ENCODE measurements at regions not wholly inside any gene's neighbourhood (a gene's known extent, or its start where the extent isn't known, plus 50 kb on each side); places are given as distances from the start of the nearest gene placed in this dataset.
"Not testable (repeated sequence)": the region's sequence is repeated elsewhere in the genome, so short reads cannot be mapped to it uniquely, and the experiment has no call there.

DNA sequence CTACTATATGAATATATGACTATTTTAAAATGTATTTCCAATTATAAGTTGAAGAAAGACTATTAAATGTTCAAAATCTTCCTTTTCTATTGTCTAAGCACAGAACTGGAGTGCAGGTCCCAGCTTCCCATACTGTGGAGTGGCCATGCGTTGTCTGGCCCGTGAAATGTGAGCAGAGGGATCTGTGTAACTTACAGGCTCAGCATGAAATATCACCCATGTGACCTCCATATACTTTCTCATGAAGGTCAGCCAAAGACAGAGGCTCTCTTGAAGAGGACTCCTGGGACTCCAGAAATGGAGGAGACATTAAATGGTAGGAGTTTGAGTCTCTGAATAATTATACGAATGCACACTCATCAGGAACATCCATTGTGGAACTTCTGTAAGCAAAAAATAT lies 92.4 kb upstream of the CAV2 start:
- CTCF ChIA-PET = no interaction called here
- POLR2A ChIA-PET = no interaction called here
- Mint-ChIP-seq H3K4me3 (no peak overlapping the region), H3K36me3 (ENCODE audit: low read depth) (no peaks in the 10 kb centered on the region), H3K4me1 (no peaks in the 10 kb centered on the region), H3K27me3 (peaks cover 13% of the 10 kb centered on the region), H3K9me3 (ENCODE audit: low read depth) (no peaks in the 10 kb centered on the region), H3K27ac (no peak overlapping the region)
- ATAC-seq = no peak
- DNase-seq = no peak
- intact Hi-C loops (cut with DNase I, micrococcal nuclease) = no loop called here

DNA sequence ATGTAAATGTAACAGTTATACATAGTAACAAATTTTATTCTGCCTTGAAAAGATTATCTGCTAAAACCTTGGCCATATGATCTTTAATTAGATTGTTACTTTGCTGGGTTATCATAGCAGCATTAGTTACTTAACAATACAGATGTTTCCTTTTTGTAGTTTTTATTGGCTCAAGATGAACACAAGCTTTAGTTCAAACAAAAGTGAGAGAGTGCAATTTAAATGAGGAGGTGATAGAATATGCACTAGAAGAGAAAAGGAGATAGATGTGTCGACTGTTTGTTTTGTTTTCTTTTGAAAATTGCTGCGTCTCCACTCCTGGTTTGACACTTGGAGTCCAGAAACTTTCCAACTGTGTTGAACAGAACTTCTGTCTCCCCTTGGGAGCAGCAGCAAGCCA lies 91.4 kb upstream of the CAV2 start:
- POLR2A ChIA-PET = no interaction called here

DNA sequence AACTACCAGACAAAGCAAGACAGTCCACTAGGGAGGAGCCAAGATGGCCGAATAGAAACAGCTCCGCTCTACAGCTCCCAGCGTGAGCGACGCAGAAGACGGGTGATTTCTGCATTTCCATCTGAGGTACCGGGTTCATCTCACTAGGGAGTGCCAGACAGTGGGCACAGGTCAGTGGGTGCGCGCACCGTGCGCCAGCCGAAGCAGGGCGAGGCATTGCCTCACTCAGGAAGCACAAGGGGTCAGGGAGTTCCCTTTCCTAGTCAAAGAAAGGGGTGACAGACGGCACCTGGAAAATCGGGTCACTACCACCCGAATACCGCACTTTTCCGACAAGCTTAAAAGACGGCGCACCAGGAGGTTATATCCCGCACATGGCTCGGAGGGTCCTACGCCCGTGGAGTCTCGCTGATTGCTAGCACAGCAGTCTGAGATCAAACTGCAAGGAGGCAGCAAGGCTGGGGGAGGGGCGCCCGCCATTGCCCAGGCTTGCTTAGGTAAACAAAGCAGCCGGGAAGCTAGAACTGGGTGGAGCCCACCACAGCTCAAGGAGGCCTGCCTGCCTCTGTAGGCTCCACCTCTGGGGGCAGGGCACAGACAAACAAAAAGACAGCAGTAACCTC lies 90.6 kb upstream of the CAV2 start:
- POLR2A ChIA-PET; H3K4me1 Mint-ChIP-seq; intact Hi-C loops (cut with DNase I, micrococcal nuclease); H3K27ac Mint-ChIP-seq; H3K27me3 Mint-ChIP-seq; H3K36me3 Mint-ChIP-seq (ENCODE audit: low read depth); H3K4me3 Mint-ChIP-seq; H3K9me3 Mint-ChIP-seq (ENCODE audit: low read depth); DNase-seq; ATAC-seq: not testable (repeated sequence)
- CTCF ChIA-PET = interaction anchor here (0.5 kb wide), 1 partner anchor 134 kb away, joined by 3 read pairs; no protein-coding TSS in a partner anchor

More for the DNA sequence above, 91.4 kb upstream of the CAV2 start:
- no peaks in the 10 kb centered on the region for H3K4me1 Mint-ChIP-seq
- H3K36me3 Mint-ChIP-seq (ENCODE audit: low read depth) = no peaks in the 10 kb centered on the region
- no peak for ATAC-seq
- no peak overlapping the region for H3K27ac Mint-ChIP-seq
- H3K27me3 Mint-ChIP-seq = peaks cover 11% of the 10 kb centered on the region
- intact Hi-C loops (cut with DNase I, micrococcal nuclease) = no loop called here
- CTCF ChIA-PET = no interaction called here
- no peaks in the 10 kb centered on the region for H3K9me3 Mint-ChIP-seq (ENCODE audit: low read depth)
- H3K4me3 Mint-ChIP-seq = no peak overlapping the region
- DNase-seq = no peak

DNA sequence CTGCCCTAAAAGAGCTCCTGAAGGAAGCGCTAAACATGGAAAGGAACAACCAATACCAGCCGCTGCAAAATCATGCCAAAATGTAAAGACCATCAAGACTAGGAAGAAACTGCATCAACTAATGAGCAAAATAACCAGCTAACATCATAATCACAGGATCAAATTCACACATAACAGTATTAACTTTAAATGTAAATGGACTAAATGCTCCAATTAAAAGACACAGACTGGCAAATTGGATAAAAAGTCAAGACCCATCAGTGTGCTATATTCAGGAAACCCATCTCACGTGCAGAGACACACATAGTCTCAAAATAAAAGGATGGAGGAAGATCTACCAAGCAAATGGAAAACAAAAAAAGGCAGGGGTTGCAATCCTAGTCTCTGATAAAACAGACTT lies 88.8 kb upstream of the CAV2 start:
- H3K27me3 Mint-ChIP-seq; H3K27ac Mint-ChIP-seq; POLR2A ChIA-PET; ATAC-seq; H3K36me3 Mint-ChIP-seq (ENCODE audit: low read depth); intact Hi-C loops (cut with DNase I, micrococcal nuclease); CTCF ChIA-PET; DNase-seq; H3K4me3 Mint-ChIP-seq; H3K9me3 Mint-ChIP-seq (ENCODE audit: low read depth); H3K4me1 Mint-ChIP-seq: not testable (repeated sequence)

DNA sequence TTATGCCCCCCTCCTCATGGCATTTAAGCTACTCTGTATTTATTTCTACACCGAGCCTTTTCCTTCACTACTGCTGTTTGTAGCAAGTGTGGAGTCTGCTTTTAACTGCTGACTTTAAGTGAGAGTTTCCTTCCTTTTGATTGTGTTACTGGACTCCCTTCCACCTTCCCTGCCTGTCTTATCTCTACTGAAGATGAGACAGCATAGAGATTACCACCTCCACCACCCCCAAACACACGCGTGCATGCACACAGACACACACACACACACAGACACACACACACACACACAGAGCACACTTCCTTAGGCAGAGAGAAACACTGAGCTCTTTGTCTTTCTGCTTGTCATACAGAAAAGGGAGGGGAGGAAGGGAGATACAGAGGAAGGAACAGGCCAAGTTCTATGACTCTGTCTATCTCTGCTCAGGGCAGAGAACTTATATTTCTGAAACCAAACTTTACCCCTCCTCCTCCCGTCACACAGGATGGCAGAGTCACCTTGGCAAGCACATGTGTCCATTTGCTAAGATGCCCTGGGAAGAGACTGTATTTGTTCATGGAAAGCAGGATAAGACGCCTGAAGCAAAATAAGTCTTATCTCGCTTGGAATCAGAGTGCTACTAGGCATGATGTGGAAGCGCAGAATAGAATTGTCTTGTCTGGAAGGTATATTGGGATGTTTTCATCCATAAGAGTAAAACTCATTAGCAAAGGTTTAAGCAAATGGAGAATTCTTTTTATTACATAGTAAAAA lies 81.8 kb upstream of the CAV2 start:
- H3K9me3 Mint-ChIP-seq (ENCODE audit: low read depth) = no peaks in the 10 kb centered on the region
- no peak overlapping the region for H3K27ac Mint-ChIP-seq
- H3K4me1 Mint-ChIP-seq = no peaks in the 10 kb centered on the region
- no peak overlapping the region for H3K4me3 Mint-ChIP-seq
- H3K27me3 Mint-ChIP-seq = peaks cover 10% of the 10 kb centered on the region
- intact Hi-C loops (cut with DNase I, micrococcal nuclease) = no loop called here
- H3K36me3 Mint-ChIP-seq (ENCODE audit: low read depth) = no peaks in the 10 kb centered on the region
- no peak for ATAC-seq
- POLR2A ChIA-PET = no interaction called here
- DNase-seq = no peak
- CTCF ChIA-PET = interaction anchor here (0.5 kb wide), 1 partner anchor 67 kb away, joined by 3 read pairs; no protein-coding TSS in a partner anchor

DNA sequence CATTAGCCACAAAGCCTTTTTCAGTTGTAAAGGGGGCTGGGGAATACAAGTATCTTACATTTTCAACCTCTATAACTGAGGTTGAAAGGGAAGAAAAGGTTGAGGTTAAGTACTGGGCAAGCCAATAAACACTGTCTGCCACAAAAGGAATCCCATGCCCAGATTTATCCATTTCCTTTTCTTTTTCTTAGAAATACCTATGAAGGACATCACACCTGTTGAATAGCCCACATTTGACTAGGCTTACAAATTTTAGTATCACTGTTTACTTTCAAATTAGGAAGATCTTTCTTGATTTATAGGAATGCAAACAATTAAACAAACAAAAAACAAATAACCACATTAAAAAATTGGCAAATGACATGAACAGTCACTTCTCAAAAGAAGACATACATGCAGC lies 81.0 kb upstream of the CAV2 start:
- ChIA-PET CTCF (no interaction called here), POLR2A (no interaction called here)
- H3K36me3 Mint-ChIP-seq (ENCODE audit: low read depth) = no peaks in the 10 kb centered on the region

DNA sequence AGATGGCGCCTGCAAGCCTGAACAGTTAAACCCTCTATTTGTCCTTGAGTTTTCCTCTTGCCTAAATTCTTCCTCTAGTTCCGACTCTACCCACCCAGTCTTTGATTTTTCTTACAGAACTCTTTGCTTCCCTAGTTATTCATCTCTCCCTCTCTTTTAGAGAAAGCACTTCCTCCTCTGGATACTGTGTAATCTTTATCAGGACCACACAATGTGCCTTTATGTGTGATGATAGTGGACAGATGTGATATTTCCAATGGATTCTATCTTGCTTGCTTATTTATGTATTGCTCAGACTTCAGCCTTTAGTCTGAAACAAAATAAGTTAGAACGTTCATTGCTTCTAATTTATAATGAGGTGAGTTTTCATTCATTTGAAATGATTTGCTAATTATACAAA lies 79.5 kb upstream of the CAV2 start:
- CTCF ChIA-PET = no interaction called here

More for the DNA sequence above, 81.0 kb upstream of the CAV2 start:
- ATAC-seq = no peak
- intact Hi-C loops (cut with DNase I, micrococcal nuclease) = no loop called here
- no peaks in the 10 kb centered on the region for H3K4me1 Mint-ChIP-seq
- no peaks in the 10 kb centered on the region for H3K9me3 Mint-ChIP-seq (ENCODE audit: low read depth)
- H3K27me3 Mint-ChIP-seq = peaks cover 10% of the 10 kb centered on the region
- no peak overlapping the region for H3K4me3 Mint-ChIP-seq
- DNase-seq = no peak
- no peak overlapping the region for H3K27ac Mint-ChIP-seq

DNA sequence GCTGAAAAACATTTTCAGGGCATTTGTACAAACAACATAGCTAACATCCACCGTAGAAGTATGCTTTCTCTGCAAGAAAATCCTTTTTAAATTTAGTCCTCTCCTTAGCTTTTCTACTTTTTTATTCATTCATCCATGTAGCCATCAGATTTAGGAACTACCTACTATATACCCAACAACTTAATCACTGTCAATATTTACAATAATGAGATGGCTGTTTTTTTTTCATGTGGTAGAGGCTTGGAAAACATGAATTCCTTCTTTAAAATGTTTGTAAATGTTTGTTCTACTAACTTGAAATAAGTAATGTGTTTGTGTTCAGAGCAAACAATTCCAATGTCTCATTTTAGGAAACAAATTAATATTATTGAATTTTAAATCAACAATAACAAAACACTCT lies 78.2 kb upstream of the CAV2 start:
- no peaks in the 10 kb centered on the region for H3K36me3 Mint-ChIP-seq (ENCODE audit: low read depth)
- H3K27me3 Mint-ChIP-seq = peaks cover 10% of the 10 kb centered on the region
- no peaks in the 10 kb centered on the region for H3K9me3 Mint-ChIP-seq (ENCODE audit: low read depth)
- H3K4me1 Mint-ChIP-seq = no peaks in the 10 kb centered on the region
- no peak overlapping the region for H3K4me3 Mint-ChIP-seq
- CTCF ChIA-PET = no interaction called here
- H3K27ac Mint-ChIP-seq = no peak overlapping the region
- ATAC-seq (no peak), DNase-seq (no peak)
- intact Hi-C loops (cut with DNase I, micrococcal nuclease) = no loop called here
- POLR2A ChIA-PET = interaction anchor here (0.5 kb wide), 1 partner anchor 105 kb away, joined by 3 read pairs; no protein-coding TSS in a partner anchor

More for the DNA sequence above, 79.5 kb upstream of the CAV2 start:
- no peaks in the 10 kb centered on the region for H3K4me1 Mint-ChIP-seq
- POLR2A ChIA-PET = no interaction called here
- no peak overlapping the region for H3K4me3 Mint-ChIP-seq
- DNase-seq (no peak), ATAC-seq (no peak)
- H3K36me3 Mint-ChIP-seq (ENCODE audit: low read depth) = no peaks in the 10 kb centered on the region
- intact Hi-C loops (cut with DNase I, micrococcal nuclease) = no loop called here
- no peak overlapping the region for H3K27ac Mint-ChIP-seq
- H3K27me3 Mint-ChIP-seq = peaks cover 10% of the 10 kb centered on the region
- no peaks in the 10 kb centered on the region for H3K9me3 Mint-ChIP-seq (ENCODE audit: low read depth)

DNA sequence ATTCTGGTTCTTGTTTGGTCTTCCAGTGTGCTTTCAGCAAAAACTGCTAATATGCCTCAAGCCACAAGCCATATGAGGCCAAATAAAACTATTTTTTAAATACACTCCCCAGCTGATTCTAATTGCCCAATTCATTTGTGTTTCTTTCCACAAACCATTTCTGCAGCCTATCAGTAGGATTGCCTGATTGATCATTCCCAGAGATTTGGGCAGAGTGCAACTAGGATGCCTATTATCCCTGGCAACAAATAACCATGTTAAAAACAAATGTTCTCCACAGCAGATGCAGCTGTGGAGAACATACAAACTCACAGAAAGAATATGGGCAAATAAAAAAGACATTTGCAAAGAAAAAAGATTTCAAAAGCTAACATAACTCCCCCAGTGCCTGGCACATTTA lies 76.9 kb upstream of the CAV2 start:
- H3K27me3 Mint-ChIP-seq = peaks cover 8% of the 10 kb centered on the region
- no peaks in the 10 kb centered on the region for H3K9me3 Mint-ChIP-seq (ENCODE audit: low read depth)
- no peak for DNase-seq
- intact Hi-C loops (cut with DNase I, micrococcal nuclease) = no loop called here
- no peak overlapping the region for H3K4me3 Mint-ChIP-seq
- no peaks in the 10 kb centered on the region for H3K4me1 Mint-ChIP-seq
- ChIA-PET POLR2A (no interaction called here), CTCF (no interaction called here)
- no peak overlapping the region for H3K27ac Mint-ChIP-seq
- ATAC-seq = no peak
- H3K36me3 Mint-ChIP-seq (ENCODE audit: low read depth) = no peaks in the 10 kb centered on the region

DNA sequence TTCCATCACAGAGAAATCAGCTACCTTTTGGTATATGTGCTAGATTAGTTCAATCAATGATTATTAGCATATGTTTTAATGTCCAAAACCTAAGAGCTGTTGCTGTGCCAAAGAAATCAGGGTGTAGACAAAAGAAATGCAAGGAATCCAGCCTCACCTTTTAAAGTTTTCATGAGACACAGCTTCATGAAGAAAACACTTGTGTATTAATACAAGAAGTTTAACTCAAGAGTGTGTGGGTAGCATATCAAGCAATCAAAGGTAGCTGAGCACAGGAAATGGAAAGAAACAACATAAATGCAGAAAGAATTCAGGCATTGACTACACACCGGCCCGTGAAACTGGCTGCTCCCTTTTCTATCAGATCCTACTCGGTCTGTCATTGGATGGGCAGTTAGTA lies 76.0 kb upstream of the CAV2 start:
- no peaks in the 10 kb centered on the region for H3K4me1 Mint-ChIP-seq
- intact Hi-C loops (cut with DNase I, micrococcal nuclease) = no loop called here
- ChIA-PET POLR2A (no interaction called here), CTCF (no interaction called here)
- H3K27me3 Mint-ChIP-seq = peaks cover 8% of the 10 kb centered on the region
- H3K36me3 Mint-ChIP-seq (ENCODE audit: low read depth) = no peaks in the 10 kb centered on the region
- no peaks in the 10 kb centered on the region for H3K9me3 Mint-ChIP-seq (ENCODE audit: low read depth)
- DNase-seq (no peak), ATAC-seq (no peak)
- no peak overlapping the region for H3K4me3 Mint-ChIP-seq
- H3K27ac Mint-ChIP-seq = no peak overlapping the region

DNA sequence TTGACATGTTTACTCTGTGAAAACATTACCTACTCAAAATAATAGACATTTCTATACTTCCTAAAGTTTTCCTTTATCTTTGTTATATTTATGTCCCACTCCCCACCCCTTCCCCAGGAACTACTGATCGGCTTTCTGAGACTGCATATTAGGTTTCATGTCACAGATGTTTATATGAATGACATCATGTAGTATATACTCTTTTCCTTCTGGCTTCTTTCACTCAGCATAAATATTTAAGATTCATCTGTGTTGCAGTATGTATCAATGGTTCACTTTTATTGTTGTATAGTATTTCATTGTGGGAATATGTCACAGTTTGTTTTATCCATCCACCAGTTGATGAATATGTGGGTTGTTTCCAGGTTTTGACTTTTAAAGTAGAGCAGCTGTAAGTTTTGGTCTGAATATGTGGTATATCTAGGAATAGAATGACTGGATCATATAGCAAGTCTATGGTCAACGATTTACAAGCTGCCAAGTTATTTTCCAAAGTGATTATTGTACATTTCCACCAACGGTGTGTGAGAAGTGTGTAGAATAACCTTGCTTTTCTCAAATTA lies 73.8 kb upstream of the CAV2 start:
- POLR2A ChIA-PET = no interaction called here
- Mint-ChIP-seq H3K36me3 (ENCODE audit: low read depth) (no peaks in the 10 kb centered on the region), H3K27me3 (peaks cover 2% of the 10 kb centered on the region), H3K4me3 (no peak overlapping the region), H3K9me3 (ENCODE audit: low read depth) (no peaks in the 10 kb centered on the region), H3K27ac (no peak overlapping the region), H3K4me1 (no peaks in the 10 kb centered on the region)
- CTCF ChIA-PET = interaction anchor here (0.6 to 0.8 kb wide), 3 partner anchors 12 to 151 kb away, joined by 3 to 6 read pairs (median 3); no protein-coding TSS in a partner anchor
- intact Hi-C loops (cut with DNase I, micrococcal nuclease) = no loop called here
- DNase-seq (no peak), ATAC-seq (no peak)

Measured in activated CD4-positive, alpha-beta T cell treated with anti-CD3 and anti-CD28 coated beads for 36 hours (primary cell).